ENCODE measurements at regions not wholly inside any gene's neighbourhood (a gene's known extent, or its start where the extent isn't known, plus 50 kb on each side); places are given as distances from the start of the nearest gene placed in this dataset.

DNA sequence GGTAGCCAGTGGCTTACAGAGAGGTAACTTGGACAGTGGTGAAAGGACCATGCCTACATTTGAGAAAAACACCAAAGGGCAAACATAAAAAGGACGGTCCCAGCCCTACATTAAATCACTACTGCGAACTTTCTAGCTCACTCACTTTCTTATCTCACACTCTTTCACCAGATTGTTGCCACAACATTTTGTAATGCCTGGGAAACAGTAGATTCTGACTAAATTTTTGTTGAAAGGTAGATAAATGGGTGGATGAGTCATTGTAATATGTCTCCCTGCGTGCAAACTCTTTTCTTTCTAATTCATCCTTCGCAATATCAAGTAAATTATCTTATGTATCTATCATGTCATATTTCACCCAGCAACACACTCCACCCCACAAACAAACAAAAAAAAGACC is 192.2 kb downstream of the IRS1 start:
- no peak for DNase-seq (ENCODE audit: low read depth in 1 of 2, low spot score in 1 of 2)
- H3K27me3 ChIP-seq (ENCODE audit: insufficient read depth, poor library complexity, severe bottlenecking): no peaks in the 10 kb centered on the region
- no peak overlapping the region for H3K4me3 ChIP-seq (replicated peaks; ENCODE audit: insufficient read depth, low read length)
- no peak for TF ChIP-seq GABPA (IDR thresholded peaks at IDR 0.05; ENCODE audit: low read depth)
- TF ChIP-seq, protein P1, sequence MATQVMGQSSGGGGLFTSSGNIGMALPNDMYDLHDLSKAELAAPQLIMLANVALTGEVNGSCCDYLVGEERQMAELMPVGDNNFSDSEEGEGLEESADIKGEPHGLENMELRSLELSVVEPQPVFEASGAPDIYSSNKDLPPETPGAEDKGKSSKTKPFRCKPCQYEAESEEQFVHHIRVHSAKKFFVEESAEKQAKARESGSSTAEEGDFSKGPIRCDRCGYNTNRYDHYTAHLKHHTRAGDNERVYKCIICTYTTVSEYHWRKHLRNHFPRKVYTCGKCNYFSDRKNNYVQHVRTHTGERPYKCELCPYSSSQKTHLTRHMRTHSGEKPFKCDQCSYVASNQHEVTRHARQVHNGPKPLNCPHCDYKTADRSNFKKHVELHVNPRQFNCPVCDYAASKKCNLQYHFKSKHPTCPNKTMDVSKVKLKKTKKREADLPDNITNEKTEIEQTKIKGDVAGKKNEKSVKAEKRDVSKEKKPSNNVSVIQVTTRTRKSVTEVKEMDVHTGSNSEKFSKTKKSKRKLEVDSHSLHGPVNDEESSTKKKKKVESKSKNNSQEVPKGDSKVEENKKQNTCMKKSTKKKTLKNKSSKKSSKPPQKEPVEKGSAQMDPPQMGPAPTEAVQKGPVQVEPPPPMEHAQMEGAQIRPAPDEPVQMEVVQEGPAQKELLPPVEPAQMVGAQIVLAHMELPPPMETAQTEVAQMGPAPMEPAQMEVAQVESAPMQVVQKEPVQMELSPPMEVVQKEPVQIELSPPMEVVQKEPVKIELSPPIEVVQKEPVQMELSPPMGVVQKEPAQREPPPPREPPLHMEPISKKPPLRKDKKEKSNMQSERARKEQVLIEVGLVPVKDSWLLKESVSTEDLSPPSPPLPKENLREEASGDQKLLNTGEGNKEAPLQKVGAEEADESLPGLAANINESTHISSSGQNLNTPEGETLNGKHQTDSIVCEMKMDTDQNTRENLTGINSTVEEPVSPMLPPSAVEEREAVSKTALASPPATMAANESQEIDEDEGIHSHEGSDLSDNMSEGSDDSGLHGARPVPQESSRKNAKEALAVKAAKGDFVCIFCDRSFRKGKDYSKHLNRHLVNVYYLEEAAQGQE (IDR thresholded peaks at IDR 0.05; ENCODE audit: insufficient replicate concordance, low read depth): no peak
- no peak for TF ChIP-seq SPI1 (IDR thresholded peaks at IDR 0.05; ENCODE audit: borderline replicate concordance, low read depth)
- TF ChIP-seq CTCF (IDR thresholded peaks at IDR 0.05; ENCODE audit: insufficient read depth, low read length): no peak
- TF ChIP-seq POLR2AphosphoS5 (IDR thresholded peaks at IDR 0.05; ENCODE audit: low read depth): no peak
- no peak overlapping the region for H3K27ac ChIP-seq (replicated peaks)

- TF ChIP-seq SPI1 (IDR thresholded peaks at IDR 0.05; ENCODE audit: borderline replicate concordance, low read depth) (no peak), POLR2AphosphoS5 (IDR thresholded peaks at IDR 0.05; ENCODE audit: low read depth) (no peak), CTCF (IDR thresholded peaks at IDR 0.05; ENCODE audit: insufficient read depth, low read length) (no peak), GABPA (IDR thresholded peaks at IDR 0.05; ENCODE audit: low read depth) (no peak)
- TF ChIP-seq, protein P1 (IDR thresholded peaks at IDR 0.05; ENCODE audit: insufficient replicate concordance, low read depth): no peak
- H3K4me3 ChIP-seq (replicated peaks; ENCODE audit: insufficient read depth, low read length): no peak overlapping the region
- H3K27me3 ChIP-seq (ENCODE audit: insufficient read depth, poor library complexity, severe bottlenecking): no peaks in the 10 kb centered on the region
- DNase-seq (ENCODE audit: low read depth in 1 of 2, low spot score in 1 of 2): no peak
- H3K27ac ChIP-seq (replicated peaks): no peak overlapping the region
Measured at GRCh38 chr2:226605642-226606041, 194.0 kb downstream of the IRS1 start.

DNA sequence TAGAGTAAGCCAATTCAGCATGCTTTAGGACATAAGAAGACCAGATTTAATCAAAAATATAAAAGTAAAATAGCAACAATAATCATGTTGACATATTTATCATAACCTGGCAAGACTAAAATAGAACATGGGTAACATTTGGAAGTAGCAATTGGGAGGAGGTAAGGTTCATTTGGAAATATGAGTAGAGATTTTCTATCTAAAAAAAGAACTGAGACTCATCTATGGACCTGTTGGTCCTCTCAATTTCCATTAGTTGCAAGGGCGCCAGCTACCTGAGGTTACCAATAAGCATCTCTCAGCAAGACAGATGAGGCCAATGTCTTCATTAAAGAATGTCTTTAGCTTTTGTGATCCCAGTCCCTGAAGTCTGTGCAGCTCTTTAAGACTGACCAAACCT is 196.0 kb downstream of the IRS1 start:
- Histone ChIP-seq H3K4me3 (replicated peaks; ENCODE audit: insufficient read depth, low read length) (no peak overlapping the region), H3K27me3 (ENCODE audit: insufficient read depth, poor library complexity, severe bottlenecking) (no peaks in the 10 kb centered on the region), H3K27ac (replicated peaks) (no peak overlapping the region)
- DNase-seq (ENCODE audit: low read depth in 1 of 2, low spot score in 1 of 2): no peak
- TF ChIP-seq GABPA (IDR thresholded peaks at IDR 0.05; ENCODE audit: low read depth) (no peak), CTCF (IDR thresholded peaks at IDR 0.05; ENCODE audit: insufficient read depth, low read length) (no peak)
- TF ChIP-seq, protein P1 (IDR thresholded peaks at IDR 0.05; ENCODE audit: insufficient replicate concordance, low read depth): no peak
